ENCODE measurements at regions not wholly inside any gene's neighbourhood (a gene's known extent, or its start where the extent isn't known, plus 50 kb on each side); places are given as distances from the start of the nearest gene placed in this dataset.

DNA sequence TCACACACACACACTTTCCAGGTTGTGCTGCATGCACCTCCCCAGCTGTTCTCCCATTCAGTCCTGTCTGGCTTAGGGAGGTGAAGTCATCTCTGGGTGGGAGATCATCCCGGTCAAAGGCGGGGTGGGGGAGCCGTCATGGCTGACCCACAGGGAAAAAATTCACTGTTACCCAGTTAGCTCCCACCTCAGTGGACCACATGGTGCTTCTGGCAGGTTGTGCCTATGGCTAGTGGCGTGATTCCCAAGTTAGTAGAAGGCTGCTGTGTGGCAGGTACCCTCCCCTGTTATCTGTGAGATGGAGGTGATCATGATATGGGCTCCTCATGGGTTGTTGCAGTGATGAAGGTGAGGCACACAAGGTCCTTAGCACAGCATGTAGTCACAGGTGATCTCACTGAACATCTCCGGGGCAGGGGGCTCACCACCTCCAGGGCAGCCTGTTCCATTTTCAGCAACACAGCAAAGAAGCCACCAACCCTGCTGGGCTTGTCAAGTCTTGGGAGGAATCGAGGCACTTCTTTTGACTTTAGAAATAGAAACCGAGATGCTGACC is 154.9 kb upstream of the CCND2 start:
- Histone ChIP-seq H4K20me1 (ENCODE audit: insufficient read depth) (0 out of 2 replicates have a peak, but pooled peaks cover 4% of the 10 kb centered on the region), H3K9me3 (no peaks in the 10 kb centered on the region), H3K4me2 (no peak overlapping the region), H3K4me3 (ENCODE audit: low read depth in 2 of 2, low read length in 1 of 2) (no peak overlapping the region), H3K36me3 (replicated peaks in 1 of 2; ENCODE audit: control insufficient read depth in 1 of 2, insufficient read depth in 2 of 2, low read length in 1 of 2) (no peaks in the 10 kb centered on the region), H3K4me1 (ENCODE audit: control insufficient read depth in 1 of 2, insufficient read depth in 2 of 2, low read depth in 1 of 2, low read length in 1 of 2) (no peaks in the 10 kb centered on the region), H3K27ac (ENCODE audit: low read depth in 2 of 2, low read length in 1 of 2) (no peak overlapping the region), H3K27me3 (ENCODE audit: insufficient read depth) (peaks cover 40% of the 10 kb centered on the region), H3K9ac (no peak overlapping the region), H3K9me2 (no peaks in the 10 kb centered on the region), H3K79me2 (ENCODE audit: insufficient read depth) (no peaks in the 10 kb centered on the region), H2AFZ (ENCODE audit: low read depth) (no peak overlapping the region; the same call in 1 of the 2 replicates), H3F3A (replicated peaks; ENCODE audit: insufficient read depth) (no peaks in the 10 kb centered on the region)
- WGBS (ENCODE audit: low lambda C conversion rate), result 4% methylated on average over 7 of the region's 7 CpGs
- CTCF ChIA-PET, result interaction anchor here (0.7 kb wide), 1 partner anchor 24 kb away, joined by 3 read pairs; no protein-coding TSS in a partner anchor
- DNase-seq, result no peak
- TF ChIP-seq MXI1 (IDR thresholded peaks at IDR 0.05; ENCODE audit: low read depth, low read length) (no peak), GATA2 (CRISPR knock-in tag; IDR thresholded peaks at IDR 0.05) (no peak), RAD21 (IDR thresholded peaks at IDR 0.05; ENCODE audit: low read length) (no peak), FOSL2 (IDR thresholded peaks at IDR 0.05; ENCODE audit: borderline replicate concordance, low read depth) (no peak), TAF1 (IDR thresholded peaks at IDR 0.05; ENCODE audit: borderline replicate concordance, low read depth, low read length) (no peak), ELF1 (IDR thresholded peaks at IDR 0.05) (no peak), RCOR1 (IDR thresholded peaks at IDR 0.05; ENCODE audit: low read length) (no peak), CHD2 (IDR thresholded peaks at IDR 0.05; ENCODE audit: low read length, partially characterized antibody) (no peak), JUND (IDR thresholded peaks at IDR 0.05) (no peak), SIN3A (IDR thresholded peaks at IDR 0.05; ENCODE audit: borderline replicate concordance, low read depth, low read length) (no peak), NFIC (IDR thresholded peaks at IDR 0.05; ENCODE audit: borderline replicate concordance) (no peak), EP300 (IDR thresholded peaks at IDR 0.05; ENCODE audit: borderline replicate concordance in 1 of 2, low read depth in 1 of 2, low read length in 1 of 2) (no peak), RFX5 (IDR thresholded peaks at IDR 0.05; ENCODE audit: low read length) (no peak), NRF1 (IDR thresholded peaks at IDR 0.05; ENCODE audit: low read depth, low read length) (no peak), MEF2A (IDR thresholded peaks at IDR 0.05; ENCODE audit: borderline replicate concordance, low read depth) (no peak), POLR2AphosphoS5 (IDR thresholded peaks at IDR 0.05; ENCODE audit: low read depth, low read length) (no peak)
- TF ChIP-seq, protein P1, sequence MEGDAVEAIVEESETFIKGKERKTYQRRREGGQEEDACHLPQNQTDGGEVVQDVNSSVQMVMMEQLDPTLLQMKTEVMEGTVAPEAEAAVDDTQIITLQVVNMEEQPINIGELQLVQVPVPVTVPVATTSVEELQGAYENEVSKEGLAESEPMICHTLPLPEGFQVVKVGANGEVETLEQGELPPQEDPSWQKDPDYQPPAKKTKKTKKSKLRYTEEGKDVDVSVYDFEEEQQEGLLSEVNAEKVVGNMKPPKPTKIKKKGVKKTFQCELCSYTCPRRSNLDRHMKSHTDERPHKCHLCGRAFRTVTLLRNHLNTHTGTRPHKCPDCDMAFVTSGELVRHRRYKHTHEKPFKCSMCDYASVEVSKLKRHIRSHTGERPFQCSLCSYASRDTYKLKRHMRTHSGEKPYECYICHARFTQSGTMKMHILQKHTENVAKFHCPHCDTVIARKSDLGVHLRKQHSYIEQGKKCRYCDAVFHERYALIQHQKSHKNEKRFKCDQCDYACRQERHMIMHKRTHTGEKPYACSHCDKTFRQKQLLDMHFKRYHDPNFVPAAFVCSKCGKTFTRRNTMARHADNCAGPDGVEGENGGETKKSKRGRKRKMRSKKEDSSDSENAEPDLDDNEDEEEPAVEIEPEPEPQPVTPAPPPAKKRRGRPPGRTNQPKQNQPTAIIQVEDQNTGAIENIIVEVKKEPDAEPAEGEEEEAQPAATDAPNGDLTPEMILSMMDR (IDR thresholded peaks at IDR 0.05), result no peak
- TF ChIP-seq, protein P2, sequence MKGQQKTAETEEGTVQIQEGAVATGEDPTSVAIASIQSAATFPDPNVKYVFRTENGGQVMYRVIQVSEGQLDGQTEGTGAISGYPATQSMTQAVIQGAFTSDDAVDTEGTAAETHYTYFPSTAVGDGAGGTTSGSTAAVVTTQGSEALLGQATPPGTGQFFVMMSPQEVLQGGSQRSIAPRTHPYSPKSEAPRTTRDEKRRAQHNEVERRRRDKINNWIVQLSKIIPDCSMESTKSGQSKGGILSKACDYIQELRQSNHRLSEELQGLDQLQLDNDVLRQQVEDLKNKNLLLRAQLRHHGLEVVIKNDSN (IDR thresholded peaks at IDR 0.05; ENCODE audit: borderline replicate concordance, low read depth), result no peak
- TF ChIP-seq, protein P3, sequence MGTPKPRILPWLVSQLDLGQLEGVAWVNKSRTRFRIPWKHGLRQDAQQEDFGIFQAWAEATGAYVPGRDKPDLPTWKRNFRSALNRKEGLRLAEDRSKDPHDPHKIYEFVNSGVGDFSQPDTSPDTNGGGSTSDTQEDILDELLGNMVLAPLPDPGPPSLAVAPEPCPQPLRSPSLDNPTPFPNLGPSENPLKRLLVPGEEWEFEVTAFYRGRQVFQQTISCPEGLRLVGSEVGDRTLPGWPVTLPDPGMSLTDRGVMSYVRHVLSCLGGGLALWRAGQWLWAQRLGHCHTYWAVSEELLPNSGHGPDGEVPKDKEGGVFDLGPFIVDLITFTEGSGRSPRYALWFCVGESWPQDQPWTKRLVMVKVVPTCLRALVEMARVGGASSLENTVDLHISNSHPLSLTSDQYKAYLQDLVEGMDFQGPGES (IDR thresholded peaks at IDR 0.05; ENCODE audit: low read depth, low read length), result no peak
- TF ChIP-seq, protein P4, sequence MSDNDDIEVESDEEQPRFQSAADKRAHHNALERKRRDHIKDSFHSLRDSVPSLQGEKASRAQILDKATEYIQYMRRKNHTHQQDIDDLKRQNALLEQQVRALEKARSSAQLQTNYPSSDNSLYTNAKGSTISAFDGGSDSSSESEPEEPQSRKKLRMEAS (IDR thresholded peaks at IDR 0.05; ENCODE audit: low read depth), result no peak
- POLR2A ChIA-PET, result no interaction called here
